ENCODE measurements at regions not wholly inside any gene's neighbourhood (a gene's known extent, or its start where the extent isn't known, plus 50 kb on each side); places are given as distances from the start of the nearest gene placed in this dataset.

GRCh38 chr2:128432423-128432822, 113.8 kb upstream of the HS6ST1 start:
- Histone ChIP-seq H3K27ac (ENCODE audit: low read depth in 2 of 2, low read length in 1 of 2) (no peak overlapping the region), H3K36me3 (ENCODE audit: control insufficient read depth in 2 of 2, insufficient read depth in 2 of 2, low read length in 1 of 2) (no peaks in the 10 kb centered on the region), H3K4me3 (ENCODE audit: low read depth in 1 of 2, low read length in 2 of 2) (no peak overlapping the region), H3K4me1 (ENCODE audit: control insufficient read depth in 2 of 2, insufficient read depth in 2 of 2, low read length in 1 of 2) (no peaks in the 10 kb centered on the region), H3K9me3 (ENCODE audit: control insufficient read depth in 2 of 2, insufficient read depth in 1 of 2, low read depth in 1 of 2, low read length in 1 of 2) (peaks cover 0 to 5% of the 10 kb centered on the region in 2 donors), H3K27me3 (ENCODE audit: control insufficient read depth in 1 of 2, insufficient read depth in 2 of 2, low read length in 2 of 2) (no peaks in the 10 kb centered on the region)
- 71 to 74% methylated on average over 4 of the region's 4 CpGs for WGBS, 2 donors

GRCh38 chr2:128433911-128434550, 115.4 kb upstream of the HS6ST1 start:
- H3K27me3 ChIP-seq (ENCODE audit: control insufficient read depth in 1 of 2, insufficient read depth in 2 of 2, low read length in 2 of 2), result no peaks in the 10 kb centered on the region
- no peaks in the 10 kb centered on the region for H3K36me3 ChIP-seq (ENCODE audit: control insufficient read depth in 2 of 2, insufficient read depth in 2 of 2, low read length in 1 of 2)
- H3K9me3 ChIP-seq (ENCODE audit: control insufficient read depth in 2 of 2, insufficient read depth in 1 of 2, low read depth in 1 of 2, low read length in 1 of 2), result peaks cover 0 to 5% of the 10 kb centered on the region in 2 donors
- H3K4me3 ChIP-seq (ENCODE audit: low read depth in 1 of 2, low read length in 2 of 2), result no peak overlapping the region
- no peak overlapping the region for H3K27ac ChIP-seq (ENCODE audit: low read depth in 2 of 2, low read length in 1 of 2)
- 84 to 87% methylated on average over 3 of the region's 3 CpGs for WGBS, 2 donors
- H3K4me1 ChIP-seq (ENCODE audit: control insufficient read depth in 2 of 2, insufficient read depth in 2 of 2, low read length in 1 of 2), result no peaks in the 10 kb centered on the region

- no peak overlapping the region for H3K27ac ChIP-seq (ENCODE audit: low read depth in 2 of 2, low read length in 1 of 2)
- H3K36me3 ChIP-seq (ENCODE audit: control insufficient read depth in 2 of 2, insufficient read depth in 2 of 2, low read length in 1 of 2), result no peaks in the 10 kb centered on the region
- H3K4me3 ChIP-seq (ENCODE audit: low read depth in 1 of 2, low read length in 2 of 2), result no peak overlapping the region
- H3K4me1 ChIP-seq (ENCODE audit: control insufficient read depth in 2 of 2, insufficient read depth in 2 of 2, low read length in 1 of 2), result no peaks in the 10 kb centered on the region
- 87% methylated on average over 18 of the region's 18 CpGs for WGBS, 2 donors
- H3K9me3 ChIP-seq (ENCODE audit: control insufficient read depth in 2 of 2, insufficient read depth in 1 of 2, low read depth in 1 of 2, low read length in 1 of 2), result peaks cover 0 to 5% of the 10 kb centered on the region in 2 donors
- no peaks in the 10 kb centered on the region for H3K27me3 ChIP-seq (ENCODE audit: control insufficient read depth in 1 of 2, insufficient read depth in 2 of 2, low read length in 2 of 2)
These were observed 117.2 kb upstream of the HS6ST1 start for GRCh38 chr2:128435576-128436478.

- H3K4me3 ChIP-seq (ENCODE audit: low read depth in 1 of 2, low read length in 2 of 2), result no peak overlapping the region
- no peaks in the 10 kb centered on the region for H3K36me3 ChIP-seq (ENCODE audit: control insufficient read depth in 2 of 2, insufficient read depth in 2 of 2, low read length in 1 of 2)
- WGBS, 2 donors, result 86 to 91% methylated on average over 12 of the region's 12 CpGs
- no peaks in the 10 kb centered on the region for H3K27me3 ChIP-seq (ENCODE audit: control insufficient read depth in 1 of 2, insufficient read depth in 2 of 2, low read length in 2 of 2)
- no peak overlapping the region for H3K27ac ChIP-seq (ENCODE audit: low read depth in 2 of 2, low read length in 1 of 2)
- H3K9me3 ChIP-seq (ENCODE audit: control insufficient read depth in 2 of 2, insufficient read depth in 1 of 2, low read depth in 1 of 2, low read length in 1 of 2), result peaks cover 0 to 5% of the 10 kb centered on the region in 2 donors
- H3K4me1 ChIP-seq (ENCODE audit: control insufficient read depth in 2 of 2, insufficient read depth in 2 of 2, low read length in 1 of 2), result no peaks in the 10 kb centered on the region
These were observed 118.0 kb upstream of the HS6ST1 start for GRCh38 chr2:128436479-128437203.

GRCh38 chr2:128437204-128437565, 118.5 kb upstream of the HS6ST1 start:
- peaks cover 0 to 5% of the 10 kb centered on the region in 2 donors for H3K9me3 ChIP-seq (ENCODE audit: control insufficient read depth in 2 of 2, insufficient read depth in 1 of 2, low read depth in 1 of 2, low read length in 1 of 2)
- no peak overlapping the region for H3K4me3 ChIP-seq (ENCODE audit: low read depth in 1 of 2, low read length in 2 of 2)
- no peaks in the 10 kb centered on the region for H3K4me1 ChIP-seq (ENCODE audit: control insufficient read depth in 2 of 2, insufficient read depth in 2 of 2, low read length in 1 of 2)
- no peaks in the 10 kb centered on the region for H3K36me3 ChIP-seq (ENCODE audit: control insufficient read depth in 2 of 2, insufficient read depth in 2 of 2, low read length in 1 of 2)
- H3K27me3 ChIP-seq (ENCODE audit: control insufficient read depth in 1 of 2, insufficient read depth in 2 of 2, low read length in 2 of 2), result no peaks in the 10 kb centered on the region
- no peak overlapping the region for H3K27ac ChIP-seq (ENCODE audit: low read depth in 2 of 2, low read length in 1 of 2)
- 65 to 80% methylated on average over 9 of the region's 9 CpGs for WGBS, 2 donors

- H3K36me3 ChIP-seq (ENCODE audit: control insufficient read depth in 2 of 2, insufficient read depth in 2 of 2, low read length in 1 of 2), result no peaks in the 10 kb centered on the region
- no peaks in the 10 kb centered on the region for H3K27me3 ChIP-seq (ENCODE audit: control insufficient read depth in 1 of 2, insufficient read depth in 2 of 2, low read length in 2 of 2)
- peaks cover 0 to 5% of the 10 kb centered on the region in 2 donors for H3K9me3 ChIP-seq (ENCODE audit: control insufficient read depth in 2 of 2, insufficient read depth in 1 of 2, low read depth in 1 of 2, low read length in 1 of 2)
- no peak overlapping the region for H3K27ac ChIP-seq (ENCODE audit: low read depth in 2 of 2, low read length in 1 of 2)
- 94 to 95% methylated on average over 16 of the region's 16 CpGs for WGBS, 2 donors
- H3K4me3 ChIP-seq (ENCODE audit: low read depth in 1 of 2, low read length in 2 of 2), result no peak overlapping the region
- no peaks in the 10 kb centered on the region for H3K4me1 ChIP-seq (ENCODE audit: control insufficient read depth in 2 of 2, insufficient read depth in 2 of 2, low read length in 1 of 2)
These were observed 119.4 kb upstream of the HS6ST1 start for GRCh38 chr2:128438091-128438490.

- H3K36me3 ChIP-seq (ENCODE audit: control insufficient read depth in 2 of 2, insufficient read depth in 2 of 2, low read length in 1 of 2), result no peaks in the 10 kb centered on the region
- WGBS, 2 donors, result 86 to 88% methylated on average over 14 of the region's 14 CpGs
- H3K27ac ChIP-seq (ENCODE audit: low read depth in 2 of 2, low read length in 1 of 2), result no peak overlapping the region
- H3K4me3 ChIP-seq (ENCODE audit: low read depth in 1 of 2, low read length in 2 of 2), result no peak overlapping the region
- peaks cover 0 to 5% of the 10 kb centered on the region in 2 donors for H3K9me3 ChIP-seq (ENCODE audit: control insufficient read depth in 2 of 2, insufficient read depth in 1 of 2, low read depth in 1 of 2, low read length in 1 of 2)
- H3K4me1 ChIP-seq (ENCODE audit: control insufficient read depth in 2 of 2, insufficient read depth in 2 of 2, low read length in 1 of 2), result no peaks in the 10 kb centered on the region
- H3K27me3 ChIP-seq (ENCODE audit: control insufficient read depth in 1 of 2, insufficient read depth in 2 of 2, low read length in 2 of 2), result no peaks in the 10 kb centered on the region
These were observed 119.9 kb upstream of the HS6ST1 start for GRCh38 chr2:128438586-128438985.

GRCh38 chr2:128439031-128439790, 120.5 kb upstream of the HS6ST1 start:
- Histone ChIP-seq H3K27ac (ENCODE audit: low read depth in 2 of 2, low read length in 1 of 2) (no peak overlapping the region), H3K36me3 (ENCODE audit: control insufficient read depth in 2 of 2, insufficient read depth in 2 of 2, low read length in 1 of 2) (no peaks in the 10 kb centered on the region), H3K9me3 (ENCODE audit: control insufficient read depth in 2 of 2, insufficient read depth in 1 of 2, low read depth in 1 of 2, low read length in 1 of 2) (peaks cover 0 to 2% of the 10 kb centered on the region in 2 donors), H3K4me1 (ENCODE audit: control insufficient read depth in 2 of 2, insufficient read depth in 2 of 2, low read length in 1 of 2) (no peaks in the 10 kb centered on the region), H3K4me3 (ENCODE audit: low read depth in 1 of 2, low read length in 2 of 2) (no peak overlapping the region), H3K27me3 (ENCODE audit: control insufficient read depth in 1 of 2, insufficient read depth in 2 of 2, low read length in 2 of 2) (no peaks in the 10 kb centered on the region)
- 84% methylated on average over 12 of the region's 12 CpGs for WGBS, 2 donors
